GM23338 (cell line): ENCODE measurements at regions not wholly inside any gene's neighbourhood (a gene's known extent, or its start where the extent isn't known, plus 50 kb on each side); places are given as distances from the start of the nearest gene placed in this dataset.
A peak's percentile ranks its signal among the peaks of the same experiment; 100 is the strongest.

Experiments
- ATAC-seq: fragments of 200-7000 bp; cut with Tn5 transposase; 3 replicates; pipeline ENCODE4 v1.9.1; 2020
- DNase-seq: peaks from one replicate; pipeline ENCODE4 v3.0.0-alpha.2; 2015; ENCODE audit warnings: low spot score
- H2AFZ ChIP-seq: fragments of 200-600 bp; sonication (generic); 2 replicates; pipeline ENCODE4 v1.8.0; 2016; ENCODE audit warnings: antibody characterized with exemption, mild to moderate bottlenecking, moderate library complexity
- H3F3A ChIP-seq: fragments of 200-600 bp; sonication (generic); replicated peaks from 2 replicates; pipeline ENCODE4 v1.8.0; 2017; ENCODE audit warnings: antibody characterized with exemption, mixed run types, low read depth
- H3K27ac ChIP-seq: fragments of 200-600 bp; sonication (generic); 2 replicates; pipeline ENCODE4 v1.6.1; 2016; ENCODE audit warnings: low read depth
- H3K27me3 ChIP-seq: fragments of 200-600 bp; sonication (generic); 2 replicates; pipeline ENCODE4 v1.8.0; 2016; ENCODE audit warnings: mild to moderate bottlenecking, mixed run types, moderate library complexity; ENCODE audit not compliant: insufficient read depth
- H3K36me3 ChIP-seq: fragments of 200-600 bp; sonication (generic); 2 replicates; pipeline ENCODE4 v1.8.0; 2016; ENCODE audit warnings: mild to moderate bottlenecking; ENCODE audit not compliant: insufficient read depth
- H3K4me1 ChIP-seq: fragments of 200-600 bp; sonication (generic); 2 replicates; pipeline ENCODE4 v1.8.0; 2016; ENCODE audit warnings: mild to moderate bottlenecking, moderate library complexity; ENCODE audit not compliant: insufficient read depth
- H3K4me2 ChIP-seq: fragments of 200-600 bp; sonication (generic); 2 replicates; pipeline ENCODE4 v1.7.1; 2017; ENCODE audit warnings: mixed run types
- H3K4me3 ChIP-seq: fragments of 200-600 bp; sonication (generic); 2 replicates; pipeline ENCODE4 v1.6.1; 2016; ENCODE audit warnings: mixed run types
- H3K79me2 ChIP-seq: fragments of 200-600 bp; sonication (generic); replicated peaks from 2 replicates; pipeline ENCODE4 v1.8.0; 2017; ENCODE audit warnings: mild to moderate bottlenecking; ENCODE audit not compliant: insufficient read depth
- H3K9me2 ChIP-seq: fragments of 200-600 bp; sonication (generic); 2 replicates; pipeline ENCODE4 v1.8.0; 2017; ENCODE audit not compliant: insufficient read depth
- H4K20me1 ChIP-seq: fragments of 200-600 bp; sonication (generic); replicated peaks from 2 replicates; pipeline ENCODE4 v1.8.0; 2017; ENCODE audit warnings: mild to moderate bottlenecking; ENCODE audit not compliant: insufficient read depth
- H3K27ac Mint-ChIP-seq: 2 replicates; pipeline ENCODE4 v1.8.0; 2020; ENCODE audit warnings: inconsistent platforms, mild to moderate bottlenecking, moderate library complexity, mixed read lengths
- H3K27me3 Mint-ChIP-seq: 3 replicates; pipeline ENCODE4 v1.8.0; 2022; ENCODE audit warnings: low read depth, mild to moderate bottlenecking, moderate library complexity, mixed read lengths, inconsistent platforms; ENCODE audit not compliant: insufficient read depth, poor library complexity
- H3K36me3 Mint-ChIP-seq: 3 replicates; pipeline ENCODE4 v1.8.0; 2021; ENCODE audit warnings: low read depth, mild to moderate bottlenecking, inconsistent platforms, moderate library complexity, mixed read lengths
- H3K4me1 Mint-ChIP-seq: 3 replicates; pipeline ENCODE4 v1.8.0; 2020; ENCODE audit warnings: mild to moderate bottlenecking, inconsistent platforms, mixed read lengths
- H3K4me3 Mint-ChIP-seq: 3 replicates; pipeline ENCODE4 v1.8.0; 2021; ENCODE audit warnings: moderate library complexity, mild to moderate bottlenecking, inconsistent platforms, mixed read lengths
- H3K9me3 Mint-ChIP-seq: 3 replicates; pipeline ENCODE4 v1.8.0; 2020; ENCODE audit warnings: moderate library complexity, mild to moderate bottlenecking, inconsistent platforms, mixed read lengths
- CREB1 ChIP-seq: fragments of 250-450 bp; sonication (Bioruptor Pico); IDR thresholded peaks from 2 replicates; pipeline ENCODE4 v1.5.0; 2020; ENCODE audit warnings: low read depth, mild to moderate bottlenecking, moderate library complexity
- EZH2phosphoT487 ChIP-seq: fragments of 200-600 bp; sonication (generic); IDR thresholded peaks from one replicate; pipeline ENCODE4 v1.8.1; 2018; ENCODE audit warnings: antibody characterized with exemption; ENCODE audit not compliant: unreplicated experiment
- JUNB ChIP-seq: IDR thresholded peaks from one replicate; pipeline ENCODE4 v1.6.1; 2016; ENCODE audit warnings: antibody characterized with exemption; ENCODE audit not compliant: unreplicated experiment
- NANOG ChIP-seq: IDR thresholded peaks from 2 replicates; pipeline ENCODE4 v1.6.1; 2016; ENCODE audit warnings: antibody characterized with exemption, borderline replicate concordance
- POLR2AphosphoS5 ChIP-seq: IDR thresholded peaks from 2 replicates; pipeline ENCODE4 v1.6.1; 2016; ENCODE audit warnings: antibody characterized with exemption, low read depth
- STAT1 ChIP-seq: IDR thresholded peaks from one replicate; pipeline ENCODE4 v1.6.1; 2016; ENCODE audit warnings: antibody characterized with exemption; ENCODE audit not compliant: unreplicated experiment
- ZNF114 ChIP-seq: fragments of 250-450 bp; sonication (Bioruptor Pico); IDR thresholded peaks from 2 replicates; pipeline ENCODE4 v1.5.0; 2020; ENCODE audit warnings: mild to moderate bottlenecking, moderate library complexity
- TF ChIP-seq, protein P1 (sequence below): IDR thresholded peaks from 2 replicates; pipeline ENCODE4 v1.6.1; 2016; ENCODE audit warnings: antibody characterized with exemption
- TF ChIP-seq, protein P2 (sequence below): fragments of 250-450 bp; sonication (Bioruptor Pico); IDR thresholded peaks from 2 replicates; pipeline ENCODE4 v1.5.0; 2020; ENCODE audit warnings: mild to moderate bottlenecking, moderate library complexity
- TF ChIP-seq, protein P3 (sequence below), 2 experiments: fragments of 200-600 bp in 1 of 2; sonication (generic) in 1 of 2; conservative IDR thresholded peaks; 2 replicates each; pipeline versions ENCODE4 v1.5.1 to v1.6.1; 2016 to 2017; ENCODE audit warnings: antibody characterized with exemption in 2 of 2, low read depth in 2 of 2, mild to moderate bottlenecking in 2 of 2, moderate library complexity in 1 of 2
- TF ChIP-seq, protein P4 (sequence below): IDR thresholded peaks from one replicate; pipeline ENCODE4 v1.6.1; 2018; ENCODE audit warnings: antibody characterized with exemption; ENCODE audit not compliant: unreplicated experiment

DNA sequence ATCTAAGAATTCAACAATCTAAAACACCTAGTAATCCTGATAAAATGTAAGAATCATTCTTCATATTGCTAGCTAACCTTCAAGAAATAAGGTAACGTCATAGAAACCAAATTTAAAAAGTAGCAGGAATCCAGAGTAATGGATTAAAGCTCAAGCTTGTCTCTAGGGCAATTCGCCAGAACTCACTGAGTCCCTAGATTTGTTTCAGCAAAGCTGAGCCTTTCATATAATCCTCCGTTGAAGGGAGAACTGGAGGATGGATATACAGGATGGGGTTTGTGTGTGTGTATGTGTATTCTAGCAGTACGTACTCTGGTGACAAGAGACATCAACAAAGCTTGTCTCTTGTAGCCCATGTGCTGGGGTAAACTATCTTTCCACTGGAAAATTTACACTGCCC lies 2173.5 kb upstream of the AGA start:
- Histone ChIP-seq H3F3A (no peaks in the 10 kb centered on the region), H3K79me2 (no peaks in the 10 kb centered on the region), H3K4me1 (no peaks in the 10 kb centered on the region), H3K27ac (no peak overlapping the region), H2AFZ (peak overlapping the region; percentile 23; the same call in 1 of the 2 replicates), H3K4me2 (no peak overlapping the region), H3K9me2 (no peaks in the 10 kb centered on the region), H3K36me3 (no peaks in the 10 kb centered on the region), H4K20me1 (no peaks in the 10 kb centered on the region), H3K4me3 (no peak overlapping the region), H3K27me3 (no peaks in the 10 kb centered on the region)
- DNase-seq (no peak), ATAC-seq (no peak)
- TF ChIP-seq, protein P1, sequence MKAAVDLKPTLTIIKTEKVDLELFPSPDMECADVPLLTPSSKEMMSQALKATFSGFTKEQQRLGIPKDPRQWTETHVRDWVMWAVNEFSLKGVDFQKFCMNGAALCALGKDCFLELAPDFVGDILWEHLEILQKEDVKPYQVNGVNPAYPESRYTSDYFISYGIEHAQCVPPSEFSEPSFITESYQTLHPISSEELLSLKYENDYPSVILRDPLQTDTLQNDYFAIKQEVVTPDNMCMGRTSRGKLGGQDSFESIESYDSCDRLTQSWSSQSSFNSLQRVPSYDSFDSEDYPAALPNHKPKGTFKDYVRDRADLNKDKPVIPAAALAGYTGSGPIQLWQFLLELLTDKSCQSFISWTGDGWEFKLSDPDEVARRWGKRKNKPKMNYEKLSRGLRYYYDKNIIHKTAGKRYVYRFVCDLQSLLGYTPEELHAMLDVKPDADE, result no peak
- TF ChIP-seq, protein P2, sequence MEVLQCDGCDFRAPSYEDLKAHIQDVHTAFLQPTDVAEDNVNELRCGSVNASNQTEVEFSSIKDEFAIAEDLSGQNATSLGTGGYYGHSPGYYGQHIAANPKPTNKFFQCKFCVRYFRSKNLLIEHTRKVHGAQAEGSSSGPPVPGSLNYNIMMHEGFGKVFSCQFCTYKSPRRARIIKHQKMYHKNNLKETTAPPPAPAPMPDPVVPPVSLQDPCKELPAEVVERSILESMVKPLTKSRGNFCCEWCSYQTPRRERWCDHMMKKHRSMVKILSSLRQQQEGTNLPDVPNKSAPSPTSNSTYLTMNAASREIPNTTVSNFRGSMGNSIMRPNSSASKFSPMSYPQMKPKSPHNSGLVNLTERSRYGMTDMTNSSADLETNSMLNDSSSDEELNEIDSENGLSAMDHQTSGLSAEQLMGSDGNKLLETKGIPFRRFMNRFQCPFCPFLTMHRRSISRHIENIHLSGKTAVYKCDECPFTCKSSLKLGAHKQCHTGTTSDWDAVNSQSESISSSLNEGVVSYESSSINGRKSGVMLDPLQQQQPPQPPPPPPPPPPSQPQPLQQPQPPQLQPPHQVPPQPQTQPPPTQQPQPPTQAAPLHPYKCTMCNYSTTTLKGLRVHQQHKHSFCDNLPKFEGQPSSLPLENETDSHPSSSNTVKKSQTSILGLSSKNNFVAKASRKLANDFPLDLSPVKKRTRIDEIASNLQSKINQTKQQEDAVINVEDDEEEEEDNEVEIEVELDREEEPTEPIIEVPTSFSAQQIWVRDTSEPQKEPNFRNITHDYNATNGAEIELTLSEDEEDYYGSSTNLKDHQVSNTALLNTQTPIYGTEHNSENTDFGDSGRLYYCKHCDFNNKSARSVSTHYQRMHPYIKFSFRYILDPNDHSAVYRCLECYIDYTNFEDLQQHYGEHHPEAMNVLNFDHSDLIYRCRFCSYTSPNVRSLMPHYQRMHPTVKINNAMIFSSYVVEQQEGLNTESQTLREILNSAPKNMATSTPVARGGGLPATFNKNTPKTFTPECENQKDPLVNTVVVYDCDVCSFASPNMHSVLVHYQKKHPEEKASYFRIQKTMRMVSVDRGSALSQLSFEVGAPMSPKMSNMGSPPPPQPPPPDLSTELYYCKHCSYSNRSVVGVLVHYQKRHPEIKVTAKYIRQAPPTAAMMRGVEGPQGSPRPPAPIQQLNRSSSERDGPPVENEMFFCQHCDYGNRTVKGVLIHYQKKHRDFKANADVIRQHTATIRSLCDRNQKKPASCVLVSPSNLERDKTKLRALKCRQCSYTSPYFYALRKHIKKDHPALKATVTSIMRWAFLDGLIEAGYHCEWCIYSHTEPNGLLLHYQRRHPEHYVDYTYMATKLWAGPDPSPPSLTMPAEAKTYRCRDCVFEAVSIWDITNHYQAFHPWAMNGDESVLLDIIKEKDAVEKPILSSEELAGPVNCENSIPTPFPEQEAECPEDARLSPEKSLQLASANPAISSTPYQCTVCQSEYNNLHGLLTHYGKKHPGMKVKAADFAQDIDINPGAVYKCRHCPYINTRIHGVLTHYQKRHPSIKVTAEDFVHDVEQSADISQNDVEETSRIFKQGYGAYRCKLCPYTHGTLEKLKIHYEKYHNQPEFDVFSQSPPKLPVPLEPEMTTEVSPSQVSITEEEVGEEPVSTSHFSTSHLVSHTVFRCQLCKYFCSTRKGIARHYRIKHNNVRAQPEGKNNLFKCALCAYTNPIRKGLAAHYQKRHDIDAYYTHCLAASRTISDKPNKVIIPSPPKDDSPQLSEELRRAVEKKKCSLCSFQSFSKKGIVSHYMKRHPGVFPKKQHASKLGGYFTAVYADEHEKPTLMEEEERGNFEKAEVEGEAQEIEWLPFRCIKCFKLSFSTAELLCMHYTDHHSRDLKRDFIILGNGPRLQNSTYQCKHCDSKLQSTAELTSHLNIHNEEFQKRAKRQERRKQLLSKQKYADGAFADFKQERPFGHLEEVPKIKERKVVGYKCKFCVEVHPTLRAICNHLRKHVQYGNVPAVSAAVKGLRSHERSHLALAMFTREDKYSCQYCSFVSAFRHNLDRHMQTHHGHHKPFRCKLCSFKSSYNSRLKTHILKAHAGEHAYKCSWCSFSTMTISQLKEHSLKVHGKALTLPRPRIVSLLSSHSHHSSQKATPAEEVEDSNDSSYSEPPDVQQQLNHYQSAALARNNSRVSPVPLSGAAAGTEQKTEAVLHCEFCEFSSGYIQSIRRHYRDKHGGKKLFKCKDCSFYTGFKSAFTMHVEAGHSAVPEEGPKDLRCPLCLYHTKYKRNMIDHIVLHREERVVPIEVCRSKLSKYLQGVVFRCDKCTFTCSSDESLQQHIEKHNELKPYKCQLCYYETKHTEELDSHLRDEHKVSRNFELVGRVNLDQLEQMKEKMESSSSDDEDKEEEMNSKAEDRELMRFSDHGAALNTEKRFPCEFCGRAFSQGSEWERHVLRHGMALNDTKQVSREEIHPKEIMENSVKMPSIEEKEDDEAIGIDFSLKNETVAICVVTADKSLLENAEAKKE, result no peak
- Mint-ChIP-seq H3K27ac (no peak overlapping the region), H3K4me1 (no peaks in the 10 kb centered on the region), H3K36me3 (no peaks in the 10 kb centered on the region; the same call in 2 of the 3 replicates), H3K4me3 (no peak overlapping the region), H3K27me3 (no peaks in the 10 kb centered on the region), H3K9me3 (peaks cover 16% of the 10 kb centered on the region; the same call in 2 of the 3 replicates)

DNA sequence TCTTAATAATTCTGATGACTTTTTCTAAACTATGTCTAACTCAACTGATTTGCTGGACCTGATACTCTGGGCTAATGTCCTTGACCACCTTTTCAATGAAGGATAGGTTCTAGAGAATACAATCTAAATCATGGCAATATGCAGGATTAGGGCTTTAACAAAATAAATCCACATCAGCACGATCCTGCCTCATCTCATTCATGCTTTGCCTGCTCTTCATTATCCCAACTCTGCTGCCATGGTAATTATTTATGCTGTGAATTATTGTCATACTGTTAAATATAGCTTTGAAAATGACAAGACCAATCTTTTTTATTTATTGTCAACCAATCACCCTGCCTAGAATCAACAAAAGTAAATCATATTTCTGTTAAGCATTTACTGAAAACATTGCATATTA lies 2176.7 kb upstream of the AGA start:
- no peak overlapping the region for H3K27ac ChIP-seq
- Mint-ChIP-seq H3K27ac (no peak overlapping the region), H3K4me1 (no peaks in the 10 kb centered on the region), H3K36me3 (no peaks in the 10 kb centered on the region), H3K4me3 (no peak overlapping the region), H3K9me3 (peaks cover 1% of the 10 kb centered on the region; the same call in 1 of the 3 replicates), H3K27me3 (no peaks in the 10 kb centered on the region)
- ATAC-seq (no peak), DNase-seq (no peak)
- H3K9me2 ChIP-seq, result no peaks in the 10 kb centered on the region
- no peaks in the 10 kb centered on the region for H3K36me3 ChIP-seq
- no peaks in the 10 kb centered on the region for H3F3A ChIP-seq
- no peaks in the 10 kb centered on the region for H3K27me3 ChIP-seq
- no peak overlapping the region for H2AFZ ChIP-seq
- no peaks in the 10 kb centered on the region for H4K20me1 ChIP-seq
- no peaks in the 10 kb centered on the region for H3K4me1 ChIP-seq
- no peak overlapping the region for H3K4me3 ChIP-seq
- H3K4me2 ChIP-seq, result no peak overlapping the region
- no peaks in the 10 kb centered on the region for H3K79me2 ChIP-seq
- TF ChIP-seq POLR2AphosphoS5, result no peak
- no peak for TF ChIP-seq ZNF114 (CRISPR knock-in tag)
- TF ChIP-seq NANOG, result no peak
- no peak for TF ChIP-seq CREB1 (CRISPR knock-in tag)
- TF ChIP-seq, protein P3, sequence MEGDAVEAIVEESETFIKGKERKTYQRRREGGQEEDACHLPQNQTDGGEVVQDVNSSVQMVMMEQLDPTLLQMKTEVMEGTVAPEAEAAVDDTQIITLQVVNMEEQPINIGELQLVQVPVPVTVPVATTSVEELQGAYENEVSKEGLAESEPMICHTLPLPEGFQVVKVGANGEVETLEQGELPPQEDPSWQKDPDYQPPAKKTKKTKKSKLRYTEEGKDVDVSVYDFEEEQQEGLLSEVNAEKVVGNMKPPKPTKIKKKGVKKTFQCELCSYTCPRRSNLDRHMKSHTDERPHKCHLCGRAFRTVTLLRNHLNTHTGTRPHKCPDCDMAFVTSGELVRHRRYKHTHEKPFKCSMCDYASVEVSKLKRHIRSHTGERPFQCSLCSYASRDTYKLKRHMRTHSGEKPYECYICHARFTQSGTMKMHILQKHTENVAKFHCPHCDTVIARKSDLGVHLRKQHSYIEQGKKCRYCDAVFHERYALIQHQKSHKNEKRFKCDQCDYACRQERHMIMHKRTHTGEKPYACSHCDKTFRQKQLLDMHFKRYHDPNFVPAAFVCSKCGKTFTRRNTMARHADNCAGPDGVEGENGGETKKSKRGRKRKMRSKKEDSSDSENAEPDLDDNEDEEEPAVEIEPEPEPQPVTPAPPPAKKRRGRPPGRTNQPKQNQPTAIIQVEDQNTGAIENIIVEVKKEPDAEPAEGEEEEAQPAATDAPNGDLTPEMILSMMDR (conservative IDR thresholded peaks at IDR 0.05; ENCODE audit: low read depth in 2 of 2), result no peak
- TF ChIP-seq, protein P4, sequence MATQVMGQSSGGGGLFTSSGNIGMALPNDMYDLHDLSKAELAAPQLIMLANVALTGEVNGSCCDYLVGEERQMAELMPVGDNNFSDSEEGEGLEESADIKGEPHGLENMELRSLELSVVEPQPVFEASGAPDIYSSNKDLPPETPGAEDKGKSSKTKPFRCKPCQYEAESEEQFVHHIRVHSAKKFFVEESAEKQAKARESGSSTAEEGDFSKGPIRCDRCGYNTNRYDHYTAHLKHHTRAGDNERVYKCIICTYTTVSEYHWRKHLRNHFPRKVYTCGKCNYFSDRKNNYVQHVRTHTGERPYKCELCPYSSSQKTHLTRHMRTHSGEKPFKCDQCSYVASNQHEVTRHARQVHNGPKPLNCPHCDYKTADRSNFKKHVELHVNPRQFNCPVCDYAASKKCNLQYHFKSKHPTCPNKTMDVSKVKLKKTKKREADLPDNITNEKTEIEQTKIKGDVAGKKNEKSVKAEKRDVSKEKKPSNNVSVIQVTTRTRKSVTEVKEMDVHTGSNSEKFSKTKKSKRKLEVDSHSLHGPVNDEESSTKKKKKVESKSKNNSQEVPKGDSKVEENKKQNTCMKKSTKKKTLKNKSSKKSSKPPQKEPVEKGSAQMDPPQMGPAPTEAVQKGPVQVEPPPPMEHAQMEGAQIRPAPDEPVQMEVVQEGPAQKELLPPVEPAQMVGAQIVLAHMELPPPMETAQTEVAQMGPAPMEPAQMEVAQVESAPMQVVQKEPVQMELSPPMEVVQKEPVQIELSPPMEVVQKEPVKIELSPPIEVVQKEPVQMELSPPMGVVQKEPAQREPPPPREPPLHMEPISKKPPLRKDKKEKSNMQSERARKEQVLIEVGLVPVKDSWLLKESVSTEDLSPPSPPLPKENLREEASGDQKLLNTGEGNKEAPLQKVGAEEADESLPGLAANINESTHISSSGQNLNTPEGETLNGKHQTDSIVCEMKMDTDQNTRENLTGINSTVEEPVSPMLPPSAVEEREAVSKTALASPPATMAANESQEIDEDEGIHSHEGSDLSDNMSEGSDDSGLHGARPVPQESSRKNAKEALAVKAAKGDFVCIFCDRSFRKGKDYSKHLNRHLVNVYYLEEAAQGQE, result no peak
- TF ChIP-seq STAT1, result no peak
- no peak for TF ChIP-seq EZH2phosphoT487
- TF ChIP-seq JUNB, result no peak
